SK-N-MC (cell line): ENCODE measurements at regions not wholly inside any gene's neighbourhood (a gene's known extent, or its start where the extent isn't known, plus 50 kb on each side); places are given as distances from the start of the nearest gene placed in this dataset.
"Not testable (repeated sequence)": the region's sequence is repeated elsewhere in the genome, so short reads cannot be mapped to it uniquely, and the experiment has no call there.

Experiments used
- DNase-seq: peaks from one replicate; pipeline ENCODE4 v3.0.0-alpha.2; 2011; ENCODE audit warnings: low read depth, low spot score
- H3K27ac ChIP-seq: fragments of 200-600 bp; sonication (generic); 2 replicates; pipeline ENCODE4 v1.5.1; 2016; ENCODE audit warnings: mixed run types
- H3K36me3 ChIP-seq: fragments of 200-600 bp; sonication (generic); 2 replicates; pipeline ENCODE4 v1.6.1; 2017; ENCODE audit warnings: antibody characterized with exemption, low read length, mixed read lengths; ENCODE audit not compliant: insufficient read depth
- H3K4me3 ChIP-seq: fragments of 200-600 bp; sonication (generic); 2 replicates; pipeline ENCODE4 v1.5.1; 2016
- H3K9ac ChIP-seq: fragments of 200-600 bp; sonication (generic); 2 replicates; pipeline ENCODE4 v1.8.0; 2017; ENCODE audit warnings: mixed run types, mixed read lengths; ENCODE audit not compliant: insufficient read length
- H3K9me3 ChIP-seq: fragments of 200-600 bp; sonication (generic); 2 replicates; pipeline ENCODE4 v1.6.1; 2017; ENCODE audit warnings: low read depth, mild to moderate bottlenecking, antibody characterized with exemption, low read length, moderate library complexity, mixed read lengths
- EZH2 ChIP-seq: fragments of 200-600 bp; sonication (generic); IDR thresholded peaks from one replicate; pipeline ENCODE4 v1.6.1; 2017; ENCODE audit warnings: antibody characterized with exemption
- FOXP2 ChIP-seq: optimal IDR thresholded peaks from 2 replicates; pipeline ENCODE3; 2011; ENCODE audit warnings: mild to moderate bottlenecking, moderate library complexity; ENCODE audit not compliant: insufficient read depth; ENCODE audit errors: extremely low read length, control extremely low read depth
- POLR2AphosphoS5 ChIP-seq: IDR thresholded peaks from 2 replicates; pipeline ENCODE4 v1.6.1; 2012; ENCODE audit warnings: mild to moderate bottlenecking, low read depth, low read length, borderline replicate concordance

GRCh38 chr13:34369931-34370330 is 552.0 kb downstream of the RFC3 start:
- H3K27ac ChIP-seq, result no peak overlapping the region
- DNase-seq, result no peak
- no peak overlapping the region for H3K4me3 ChIP-seq
- TF ChIP-seq POLR2AphosphoS5, result no peak
- TF ChIP-seq EZH2, result no peak
- TF ChIP-seq FOXP2, result no peak
- no peaks in the 10 kb centered on the region for H3K36me3 ChIP-seq
- no peak overlapping the region for H3K9ac ChIP-seq
- no peaks in the 10 kb centered on the region for H3K9me3 ChIP-seq

GRCh38 chr13:34371108-34371507 is 553.2 kb downstream of the RFC3 start:
- Histone ChIP-seq H3K9me3 (no peaks in the 10 kb centered on the region), H3K9ac (no peak overlapping the region), H3K36me3 (no peaks in the 10 kb centered on the region), H3K27ac (no peak overlapping the region), H3K4me3 (no peak overlapping the region)
- TF ChIP-seq POLR2AphosphoS5, result no peak
- no peak for DNase-seq

- DNase-seq, result no peak
- Histone ChIP-seq H3K9ac (no peak overlapping the region), H3K27ac (no peak overlapping the region), H3K4me3 (no peak overlapping the region), H3K9me3 (no peaks in the 10 kb centered on the region), H3K36me3 (no peaks in the 10 kb centered on the region)
- TF ChIP-seq FOXP2 (no peak), POLR2AphosphoS5 (no peak), EZH2 (no peak)
Observed at GRCh38 chr13:34371645-34372395, 553.9 kb downstream of the RFC3 start.

- H3K9ac ChIP-seq, result no peak overlapping the region
- H3K36me3 ChIP-seq, result no peaks in the 10 kb centered on the region
- H3K9me3 ChIP-seq, result no peaks in the 10 kb centered on the region
- no peak for TF ChIP-seq EZH2
- TF ChIP-seq POLR2AphosphoS5, result no peak
- TF ChIP-seq FOXP2, result no peak
- H3K27ac ChIP-seq, result no peak overlapping the region
- no peak overlapping the region for H3K4me3 ChIP-seq
- DNase-seq, result no peak
Observed at GRCh38 chr13:34372581-34372980, 554.6 kb downstream of the RFC3 start.

- TF ChIP-seq POLR2AphosphoS5 (no peak), FOXP2 (no peak), EZH2 (no peak)
- DNase-seq, result no peak
Observed at GRCh38 chr13:34376483-34376882, 558.5 kb downstream of the RFC3 start.

GRCh38 chr13:34381228-34381627 is 560.8 kb upstream of the NBEA start:
- Histone ChIP-seq H3K9ac (no peak overlapping the region), H3K9me3 (no peaks in the 10 kb centered on the region), H3K36me3 (no peaks in the 10 kb centered on the region), H3K27ac (no peak overlapping the region), H3K4me3 (no peak overlapping the region)
- DNase-seq, result no peak
- no peak for TF ChIP-seq EZH2
- TF ChIP-seq POLR2AphosphoS5, result no peak
- TF ChIP-seq FOXP2, result no peak

More at GRCh38 chr13:34376483-34376882, 558.5 kb downstream of the RFC3 start:
- H3K36me3 ChIP-seq, result no peaks in the 10 kb centered on the region
- no peak overlapping the region for H3K9ac ChIP-seq
- H3K4me3 ChIP-seq, result no peak overlapping the region
- H3K9me3 ChIP-seq, result no peaks in the 10 kb centered on the region
- no peak overlapping the region for H3K27ac ChIP-seq

- H3K4me3 ChIP-seq, result no peak overlapping the region
- DNase-seq, result no peak
- H3K9me3 ChIP-seq, result no peaks in the 10 kb centered on the region
- no peak for TF ChIP-seq POLR2AphosphoS5
- no peak for TF ChIP-seq EZH2
- TF ChIP-seq FOXP2, result no peak
- no peak overlapping the region for H3K27ac ChIP-seq
- no peak overlapping the region for H3K9ac ChIP-seq
- H3K36me3 ChIP-seq, result no peaks in the 10 kb centered on the region
Observed at GRCh38 chr13:34383728-34384127, 558.3 kb upstream of the NBEA start.

GRCh38 chr13:34386229-34386628 is 555.8 kb upstream of the NBEA start:
- H3K9me3 ChIP-seq, H3K9ac ChIP-seq, H3K27ac ChIP-seq, DNase-seq, H3K4me3 ChIP-seq, H3K36me3 ChIP-seq: not testable (repeated sequence)

- Histone ChIP-seq H3K36me3 (no peaks in the 10 kb centered on the region), H3K9me3 (no peaks in the 10 kb centered on the region), H3K27ac (no peak overlapping the region), H3K9ac (no peak overlapping the region), H3K4me3 (no peak overlapping the region)
- TF ChIP-seq EZH2 (no peak), POLR2AphosphoS5 (no peak), FOXP2 (no peak)
- DNase-seq, result no peak
Observed at GRCh38 chr13:34391076-34391475, 551.0 kb upstream of the NBEA start.
